CD4-positive, alpha-beta T cell (primary cell): ENCODE measurements at regions not wholly inside any gene's neighbourhood (a gene's known extent, or its start where the extent isn't known, plus 50 kb on each side); places are given as distances from the start of the nearest gene placed in this dataset.

Experiments
- ATAC-seq: fragments of 200-7000 bp; cut with Tn5 transposase; one replicate; pipeline ENCODE4 v1.10.0; 2022; ENCODE audit warnings: mild to moderate bottlenecking; ENCODE audit not compliant: poor library complexity
- CTCF ChIA-PET: fragments of 350-600 bp; sonication (Branson Sonifier 250); formaldehyde crosslinking; loops from one replicate; lab custom pipeline; 2021; ENCODE audit warnings: antibody characterized with exemption, inconsistent platforms; lab: Charles Lee
- POLR2A ChIA-PET: fragments of 350-600 bp; sonication (Branson Sonifier 250); formaldehyde crosslinking; loops from one replicate; lab custom pipeline; 2021; ENCODE audit warnings: antibody characterized with exemption, inconsistent platforms; lab: Charles Lee
- DNase-seq, 14 experiments: peaks; one replicate each; pipeline ENCODE4 v3.0.0-alpha.2; 2013 to 2020; ENCODE audit warnings: mixed read lengths in 2 of 14
- H3K27ac ChIP-seq, 2 donors: one replicate each; pipeline versions ENCODE4 v1.5.1 to v1.7.0; 2013; ENCODE audit warnings: low read length in 2 of 2, low read depth in 1 of 2, mild to moderate bottlenecking in 1 of 2
- H3K27me3 ChIP-seq, 2 experiments: 1 replicate in 1 of 2; 2 replicates in 1 of 2; pipeline versions ENCODE4 v1.6.1 to v1.7.0; 2013; ENCODE audit warnings: low read length in 2 of 2, control low read depth in 1 of 2, mild to moderate bottlenecking in 1 of 2, moderate library complexity in 1 of 2; ENCODE audit not compliant: insufficient read depth in 2 of 2, control insufficient read depth in 1 of 2
- H3K36me3 ChIP-seq: one replicate; pipeline ENCODE4 v1.6.1; 2013; ENCODE audit warnings: low read length, control low read depth; ENCODE audit not compliant: insufficient read depth
- H3K4me1 ChIP-seq: one replicate; pipeline ENCODE4 v1.6.1; 2013; ENCODE audit warnings: low read length, control low read depth; ENCODE audit not compliant: insufficient read depth
- H3K4me3 ChIP-seq: one replicate; pipeline ENCODE4 v1.5.1; 2013; ENCODE audit warnings: mild to moderate bottlenecking, low read length, moderate library complexity
- H3K9me3 ChIP-seq, 2 experiments: 1 replicate in 1 of 2; 2 replicates in 1 of 2; pipeline versions ENCODE4 v1.6.1 to v1.7.0; 2013; ENCODE audit warnings: low read length in 2 of 2, mild to moderate bottlenecking in 2 of 2, control low read depth in 1 of 2, moderate library complexity in 1 of 2; ENCODE audit not compliant: control insufficient read depth in 1 of 2, insufficient read depth in 1 of 2
- H3K27ac Mint-ChIP-seq: one replicate; pipeline ENCODE4 v1.8.0; 2020; ENCODE audit warnings: mixed read lengths
- H3K27me3 Mint-ChIP-seq: one replicate; pipeline ENCODE4 v1.8.0; 2021; ENCODE audit warnings: mixed read lengths
- H3K36me3 Mint-ChIP-seq: one replicate; pipeline ENCODE4 v1.8.0; 2021; ENCODE audit warnings: low read depth, mixed read lengths
- H3K4me1 Mint-ChIP-seq: one replicate; pipeline ENCODE4 v1.8.0; 2021; ENCODE audit warnings: low read depth, mixed read lengths
- H3K4me3 Mint-ChIP-seq: one replicate; pipeline ENCODE4 v1.8.0; 2020; ENCODE audit warnings: mild to moderate bottlenecking, mixed read lengths
- H3K9me3 Mint-ChIP-seq: one replicate; pipeline ENCODE4 v1.8.0; 2020; ENCODE audit warnings: mixed read lengths
- intact Hi-C, 2 experiments: fragments of 100-400 bp; cut with DNase I in 1 of 2; cut with micrococcal nuclease in 1 of 2; formaldehyde crosslinking; loops; one replicate each; pipeline versions ENCODE4 v1.15.1 to v1.9.0; 2023 to 2025; cut with DNase I, micrococcal nuclease
- TF ChIP-seq, protein P1 (sequence below): fragments of 200-600 bp; IDR thresholded peaks from one replicate; pipeline ENCODE4 v1.8.0; 2022; ENCODE audit warnings: antibody characterized with exemption, mild to moderate bottlenecking

GRCh38 chr4:137979938-137980337, 262.2 kb downstream of the SLC7A11 start:
- Histone ChIP-seq H3K27ac (no peak overlapping the region), H3K4me3 (no peak overlapping the region), H3K27me3 (no peaks in the 10 kb centered on the region), H3K4me1 (no peaks in the 10 kb centered on the region), H3K36me3 (no peaks in the 10 kb centered on the region), H3K9me3 (no peaks in the 10 kb centered on the region)
- ChIA-PET CTCF (no interaction called here), POLR2A (no interaction called here)
- Mint-ChIP-seq H3K27ac (no peak overlapping the region), H3K27me3 (no peaks in the 10 kb centered on the region), H3K4me3 (no peak overlapping the region), H3K4me1 (no peaks in the 10 kb centered on the region), H3K9me3 (peaks cover 2% of the 10 kb centered on the region), H3K36me3 (no peaks in the 10 kb centered on the region)
- intact Hi-C loops: no loop called here
- DNase-seq (no peak), ATAC-seq (no peak)
- TF ChIP-seq, protein P1, sequence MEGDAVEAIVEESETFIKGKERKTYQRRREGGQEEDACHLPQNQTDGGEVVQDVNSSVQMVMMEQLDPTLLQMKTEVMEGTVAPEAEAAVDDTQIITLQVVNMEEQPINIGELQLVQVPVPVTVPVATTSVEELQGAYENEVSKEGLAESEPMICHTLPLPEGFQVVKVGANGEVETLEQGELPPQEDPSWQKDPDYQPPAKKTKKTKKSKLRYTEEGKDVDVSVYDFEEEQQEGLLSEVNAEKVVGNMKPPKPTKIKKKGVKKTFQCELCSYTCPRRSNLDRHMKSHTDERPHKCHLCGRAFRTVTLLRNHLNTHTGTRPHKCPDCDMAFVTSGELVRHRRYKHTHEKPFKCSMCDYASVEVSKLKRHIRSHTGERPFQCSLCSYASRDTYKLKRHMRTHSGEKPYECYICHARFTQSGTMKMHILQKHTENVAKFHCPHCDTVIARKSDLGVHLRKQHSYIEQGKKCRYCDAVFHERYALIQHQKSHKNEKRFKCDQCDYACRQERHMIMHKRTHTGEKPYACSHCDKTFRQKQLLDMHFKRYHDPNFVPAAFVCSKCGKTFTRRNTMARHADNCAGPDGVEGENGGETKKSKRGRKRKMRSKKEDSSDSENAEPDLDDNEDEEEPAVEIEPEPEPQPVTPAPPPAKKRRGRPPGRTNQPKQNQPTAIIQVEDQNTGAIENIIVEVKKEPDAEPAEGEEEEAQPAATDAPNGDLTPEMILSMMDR: no peak

- intact Hi-C loops: no loop called here
- no peaks in the 10 kb centered on the region for H3K27me3 Mint-ChIP-seq
- H3K4me1 Mint-ChIP-seq: no peaks in the 10 kb centered on the region
- no peak overlapping the region for H3K27ac Mint-ChIP-seq
- H3K27ac ChIP-seq: no peak overlapping the region
- H3K36me3 Mint-ChIP-seq: no peaks in the 10 kb centered on the region
- TF ChIP-seq, protein P1: no peak
- no peak for DNase-seq
- POLR2A ChIA-PET: no interaction called here
- no peak for ATAC-seq
- H3K9me3 ChIP-seq: no peaks in the 10 kb centered on the region
- CTCF ChIA-PET: no interaction called here
- no peaks in the 10 kb centered on the region for H3K36me3 ChIP-seq
- H3K4me3 ChIP-seq: no peak overlapping the region
- H3K27me3 ChIP-seq: no peaks in the 10 kb centered on the region
- no peak overlapping the region for H3K4me3 Mint-ChIP-seq
- H3K9me3 Mint-ChIP-seq: no peaks in the 10 kb centered on the region
- no peaks in the 10 kb centered on the region for H3K4me1 ChIP-seq
Measured at GRCh38 chr4:137968956-137969678, 273.0 kb downstream of the SLC7A11 start.

GRCh38 chr4:137967480-137968190, 274.5 kb downstream of the SLC7A11 start:
- POLR2A ChIA-PET: no interaction called here
- TF ChIP-seq, protein P1: no peak
- intact Hi-C loops: no loop called here
- Mint-ChIP-seq H3K9me3 (no peaks in the 10 kb centered on the region), H3K27me3 (no peaks in the 10 kb centered on the region), H3K4me1 (no peaks in the 10 kb centered on the region), H3K27ac (no peak overlapping the region), H3K36me3 (no peaks in the 10 kb centered on the region), H3K4me3 (no peak overlapping the region)
- Histone ChIP-seq H3K36me3 (no peaks in the 10 kb centered on the region), H3K4me1 (no peaks in the 10 kb centered on the region), H3K27ac (no peak overlapping the region), H3K27me3 (no peaks in the 10 kb centered on the region), H3K4me3 (no peak overlapping the region), H3K9me3 (no peaks in the 10 kb centered on the region)
- CTCF ChIA-PET: no interaction called here
- ATAC-seq: no peak
- no peak for DNase-seq
